ENCODE measurements at regions not wholly inside any gene's neighbourhood (a gene's known extent, or its start where the extent isn't known, plus 50 kb on each side); places are given as distances from the start of the nearest gene placed in this dataset.

DNA sequence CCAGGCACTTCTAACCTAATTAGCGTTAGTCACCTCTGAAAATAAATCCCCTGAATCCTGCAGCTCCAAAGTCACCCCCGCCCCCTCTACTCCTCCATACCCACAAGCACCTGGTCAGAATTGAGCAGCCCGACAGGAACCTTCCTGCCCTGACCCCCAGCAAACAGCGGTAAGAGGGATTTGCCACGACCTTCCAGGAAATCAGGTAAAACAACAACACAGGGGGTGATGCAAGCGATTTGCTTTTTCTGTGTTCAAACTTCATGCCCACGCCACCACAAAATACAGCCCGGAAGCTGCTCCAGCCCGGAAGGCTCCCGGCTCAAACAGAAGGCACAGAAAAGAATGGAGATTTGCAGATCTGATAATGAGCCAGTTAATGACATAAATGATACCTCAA is 367.1 kb downstream of the GPD2 start:
- no TSS peak for BruUV-seq (replicated peaks)
- no peak overlapping the region for H3K4me2 ChIP-seq (ENCODE audit: insufficient read depth, low read length)
- dilution Hi-C loops (cut with MboI; ENCODE audit: extremely low pct_ligation_motif_present, low sequenced_read_pairs) = no loop called here
- intact Hi-C loops (cut with micrococcal nuclease) = no loop called here
- H3K9ac ChIP-seq (replicated peaks; ENCODE audit: extremely low read depth, insufficient read depth, low read length) = no peak overlapping the region
- no peak overlapping the region for H2AFZ ChIP-seq (ENCODE audit: low read depth, low read length)
- ChIA-PET POLR2A (no interaction called here), CTCF (no interaction called here)
- DNase-seq (ENCODE audit: low read depth, low spot score) (no peak), FAIRE-seq (no peak)
- no peaks in the 10 kb centered on the region for H4K20me1 ChIP-seq (replicated peaks; ENCODE audit: control insufficient read depth, extremely low read depth, insufficient read depth, low read length)
- no peaks in the 10 kb centered on the region for H3K36me3 ChIP-seq (ENCODE audit: control insufficient read depth in 2 of 2, extremely low read depth in 1 of 2, insufficient read depth in 2 of 2, low read length in 2 of 2)
- no peaks in the 10 kb centered on the region for H3K9me3 ChIP-seq (replicated peaks; ENCODE audit: control insufficient read depth, insufficient read depth, low read length)
- no peaks in the 10 kb centered on the region for H3K4me1 ChIP-seq (ENCODE audit: control insufficient read depth, extremely low read depth, insufficient read depth, low read length)
- no peaks in the 10 kb centered on the region for H3K79me2 ChIP-seq (ENCODE audit: control insufficient read depth, insufficient read depth, low read length)
- H3K27ac ChIP-seq (ENCODE audit: insufficient read depth, low read depth, low read length) = no peak overlapping the region
- no peaks in the 10 kb centered on the region for H3K27me3 ChIP-seq (ENCODE audit: control insufficient read depth in 2 of 2, insufficient read depth in 2 of 2, low read length in 2 of 2)
- TF ChIP-seq MYC (IDR thresholded peaks at IDR 0.05; ENCODE audit: low read depth, low read length) = no peak
- no peak for TF ChIP-seq GATA2 (IDR thresholded peaks at IDR 0.05; ENCODE audit: insufficient read depth, insufficient read length, low read depth, low read length)
- TF ChIP-seq, protein P1, sequence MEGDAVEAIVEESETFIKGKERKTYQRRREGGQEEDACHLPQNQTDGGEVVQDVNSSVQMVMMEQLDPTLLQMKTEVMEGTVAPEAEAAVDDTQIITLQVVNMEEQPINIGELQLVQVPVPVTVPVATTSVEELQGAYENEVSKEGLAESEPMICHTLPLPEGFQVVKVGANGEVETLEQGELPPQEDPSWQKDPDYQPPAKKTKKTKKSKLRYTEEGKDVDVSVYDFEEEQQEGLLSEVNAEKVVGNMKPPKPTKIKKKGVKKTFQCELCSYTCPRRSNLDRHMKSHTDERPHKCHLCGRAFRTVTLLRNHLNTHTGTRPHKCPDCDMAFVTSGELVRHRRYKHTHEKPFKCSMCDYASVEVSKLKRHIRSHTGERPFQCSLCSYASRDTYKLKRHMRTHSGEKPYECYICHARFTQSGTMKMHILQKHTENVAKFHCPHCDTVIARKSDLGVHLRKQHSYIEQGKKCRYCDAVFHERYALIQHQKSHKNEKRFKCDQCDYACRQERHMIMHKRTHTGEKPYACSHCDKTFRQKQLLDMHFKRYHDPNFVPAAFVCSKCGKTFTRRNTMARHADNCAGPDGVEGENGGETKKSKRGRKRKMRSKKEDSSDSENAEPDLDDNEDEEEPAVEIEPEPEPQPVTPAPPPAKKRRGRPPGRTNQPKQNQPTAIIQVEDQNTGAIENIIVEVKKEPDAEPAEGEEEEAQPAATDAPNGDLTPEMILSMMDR (IDR thresholded peaks at IDR 0.05; ENCODE audit: extremely low read depth in 1 of 2, insufficient read depth in 1 of 2, low read depth in 1 of 2, low read length in 2 of 2) = no peak
- TF ChIP-seq POLR2AphosphoS5 (IDR thresholded peaks at IDR 0.05; ENCODE audit: insufficient read depth, low read depth, low read length) = no peak
- no peak for TF ChIP-seq POLR2A (IDR thresholded peaks at IDR 0.05; ENCODE audit: low read depth, low read length)
- no peak for TF ChIP-seq EZH2 (IDR thresholded peaks at IDR 0.05; ENCODE audit: borderline replicate concordance, low read depth, low read length, severe bottlenecking)
- TF ChIP-seq, protein P2, sequence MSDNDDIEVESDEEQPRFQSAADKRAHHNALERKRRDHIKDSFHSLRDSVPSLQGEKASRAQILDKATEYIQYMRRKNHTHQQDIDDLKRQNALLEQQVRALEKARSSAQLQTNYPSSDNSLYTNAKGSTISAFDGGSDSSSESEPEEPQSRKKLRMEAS (IDR thresholded peaks at IDR 0.05; ENCODE audit: insufficient read depth, insufficient read length) = no peak
- no peak for TF ChIP-seq FOS (IDR thresholded peaks at IDR 0.05; ENCODE audit: borderline replicate concordance, insufficient read depth, low read length)
- no peak for TF ChIP-seq JUN (IDR thresholded peaks at IDR 0.05; ENCODE audit: borderline replicate concordance, insufficient read depth, insufficient read length, low read depth)
- H3K4me3 ChIP-seq (replicated peaks in 1 of 3; ENCODE audit: insufficient read depth in 1 of 3, low read depth in 1 of 3, low read length in 3 of 3) = no peak overlapping the region
- H3K9me1 ChIP-seq (replicated peaks; ENCODE audit: control insufficient read depth, extremely low read depth, insufficient read depth, low read length) = no peaks in the 10 kb centered on the region

Data from endothelial cell of umbilical vein (primary cell).